ENCODE measurements at regions not wholly inside any gene's neighbourhood (a gene's known extent, or its start where the extent isn't known, plus 50 kb on each side); places are given as distances from the start of the nearest gene placed in this dataset.

DNA sequence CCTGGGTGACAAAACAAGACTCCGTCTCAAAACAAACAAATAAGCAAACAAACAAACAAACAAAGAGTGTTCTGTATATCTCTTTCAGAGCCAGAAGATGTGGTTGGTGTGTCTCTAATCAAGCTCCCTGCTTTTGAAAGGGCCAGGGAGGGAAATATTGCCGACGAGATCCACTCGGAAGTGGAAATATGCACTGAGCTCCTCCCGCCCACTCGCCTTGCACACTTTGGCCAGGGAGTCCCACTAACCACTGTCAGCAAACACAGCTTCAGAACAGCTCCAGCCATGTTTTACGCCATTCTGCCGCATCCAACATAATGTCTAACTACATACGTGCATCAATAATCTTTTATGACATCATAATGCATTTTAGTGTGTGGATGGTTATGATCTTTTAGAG lies 155.5 kb upstream of the VSTM2B start:
- Mint-ChIP-seq H3K9me3 (no peaks in the 10 kb centered on the region), H3K4me3 (no peak overlapping the region), H3K4me1 (ENCODE audit: low read depth) (no peaks in the 10 kb centered on the region), H3K36me3 (ENCODE audit: low read depth) (no peaks in the 10 kb centered on the region), H3K27ac (no peak overlapping the region), H3K27me3 (ENCODE audit: low read depth) (peaks cover 33% of the 10 kb centered on the region)
- CTCF ChIA-PET = no interaction called here
- intact Hi-C loops (cut with micrococcal nuclease) = no loop called here
- no peak for DNase-seq

DNA sequence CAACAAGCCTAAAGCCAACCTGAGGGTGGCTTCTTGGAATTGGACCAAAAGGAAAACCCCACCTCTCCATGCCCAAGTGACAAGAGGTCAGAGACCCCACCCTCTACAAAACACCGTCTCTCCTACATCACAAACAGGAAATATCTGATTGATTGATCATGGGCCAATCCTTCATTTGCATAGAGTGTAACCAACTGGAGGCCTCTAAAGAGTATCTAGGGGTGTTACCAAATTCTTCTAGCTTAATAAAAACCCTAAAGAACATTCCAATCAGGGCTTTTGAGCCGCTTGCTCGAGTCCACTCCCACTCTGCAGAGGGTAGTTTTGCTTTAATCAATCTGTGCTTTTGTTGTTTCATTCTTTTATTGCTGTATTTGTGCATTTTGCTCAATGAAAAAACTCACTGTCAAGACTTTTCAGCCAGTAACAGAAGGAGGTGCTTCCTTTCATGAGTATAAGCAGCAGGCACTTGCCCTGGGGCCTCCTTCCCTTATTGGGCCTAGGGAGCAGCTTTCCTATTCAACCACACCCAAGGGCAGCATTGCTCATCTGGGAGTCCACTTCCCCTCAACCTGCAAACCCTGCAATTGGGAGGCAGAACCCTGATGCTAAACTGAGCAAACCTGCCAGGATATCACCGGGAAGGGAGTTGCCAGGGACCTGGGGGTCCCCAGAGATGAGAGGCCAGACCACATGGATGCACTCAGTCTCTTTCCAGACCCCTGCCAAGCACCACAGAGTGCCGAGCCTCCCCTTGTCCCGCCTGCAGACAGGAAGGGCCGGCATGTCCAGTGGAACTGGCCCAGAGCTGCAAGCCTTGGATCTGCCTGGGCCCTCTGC lies 154.3 kb upstream of the VSTM2B start:
- DNase-seq = no peak
- Mint-ChIP-seq H3K9me3 (no peaks in the 10 kb centered on the region), H3K27me3 (ENCODE audit: low read depth) (peaks cover 28% of the 10 kb centered on the region), H3K36me3 (ENCODE audit: low read depth) (no peaks in the 10 kb centered on the region), H3K4me3 (no peak overlapping the region), H3K27ac (no peak overlapping the region), H3K4me1 (ENCODE audit: low read depth) (no peaks in the 10 kb centered on the region)
- CTCF ChIA-PET = no interaction called here
- intact Hi-C loops (cut with micrococcal nuclease) = no loop called here

DNA sequence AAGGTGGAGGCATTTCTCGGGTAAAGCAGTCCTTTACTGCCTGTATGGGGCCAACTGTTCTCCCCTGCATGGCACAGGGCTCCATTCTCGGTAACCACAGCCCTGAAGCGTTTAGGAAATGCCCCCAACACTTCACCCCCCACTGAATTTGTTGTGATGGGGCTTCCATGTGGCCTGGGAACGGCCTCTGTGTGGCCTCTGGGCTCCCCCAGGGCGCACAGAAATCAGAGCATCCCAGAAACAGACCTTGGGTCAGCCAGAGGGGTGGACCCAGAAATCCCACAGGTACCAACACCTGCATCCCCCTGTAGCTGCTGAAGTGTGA lies 153.7 kb upstream of the VSTM2B start:
- peaks cover 23% of the 10 kb centered on the region for H3K27me3 Mint-ChIP-seq (ENCODE audit: low read depth)
- DNase-seq = no peak
- no peaks in the 10 kb centered on the region for H3K4me1 Mint-ChIP-seq (ENCODE audit: low read depth)
- H3K36me3 Mint-ChIP-seq (ENCODE audit: low read depth) = no peaks in the 10 kb centered on the region
- no peak overlapping the region for H3K27ac Mint-ChIP-seq
- intact Hi-C loops (cut with micrococcal nuclease) = no loop called here
- no peaks in the 10 kb centered on the region for H3K9me3 Mint-ChIP-seq
- CTCF ChIA-PET = no interaction called here
- no peak overlapping the region for H3K4me3 Mint-ChIP-seq

DNA sequence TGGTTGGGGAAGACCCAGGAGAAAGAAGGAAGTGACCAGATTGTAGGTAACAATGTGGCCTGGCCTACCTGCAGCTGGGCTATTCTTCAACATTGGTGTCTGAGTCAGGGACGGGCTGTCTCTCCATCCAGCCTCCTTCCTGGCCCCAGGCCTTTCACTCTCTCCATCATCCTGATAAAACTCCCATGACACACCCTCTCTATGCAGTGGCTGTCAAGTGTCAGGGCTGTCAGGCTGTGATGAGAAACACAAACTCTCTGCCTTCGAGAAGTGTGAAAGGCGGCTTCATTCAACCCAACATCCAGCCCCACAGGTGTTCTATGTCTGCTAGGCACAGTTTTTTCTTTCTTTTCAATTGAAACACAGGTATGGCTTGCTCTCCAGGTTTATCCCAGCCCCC lies 153.3 kb upstream of the VSTM2B start:
- CTCF ChIA-PET = no interaction called here
- H3K9me3 Mint-ChIP-seq = no peaks in the 10 kb centered on the region
- H3K27ac Mint-ChIP-seq = no peak overlapping the region
- no peaks in the 10 kb centered on the region for H3K4me1 Mint-ChIP-seq (ENCODE audit: low read depth)
- intact Hi-C loops (cut with micrococcal nuclease) = no loop called here
- peaks cover 22% of the 10 kb centered on the region for H3K27me3 Mint-ChIP-seq (ENCODE audit: low read depth)
- H3K4me3 Mint-ChIP-seq = no peak overlapping the region
- H3K36me3 Mint-ChIP-seq (ENCODE audit: low read depth) = no peaks in the 10 kb centered on the region
- DNase-seq = no peak

DNA sequence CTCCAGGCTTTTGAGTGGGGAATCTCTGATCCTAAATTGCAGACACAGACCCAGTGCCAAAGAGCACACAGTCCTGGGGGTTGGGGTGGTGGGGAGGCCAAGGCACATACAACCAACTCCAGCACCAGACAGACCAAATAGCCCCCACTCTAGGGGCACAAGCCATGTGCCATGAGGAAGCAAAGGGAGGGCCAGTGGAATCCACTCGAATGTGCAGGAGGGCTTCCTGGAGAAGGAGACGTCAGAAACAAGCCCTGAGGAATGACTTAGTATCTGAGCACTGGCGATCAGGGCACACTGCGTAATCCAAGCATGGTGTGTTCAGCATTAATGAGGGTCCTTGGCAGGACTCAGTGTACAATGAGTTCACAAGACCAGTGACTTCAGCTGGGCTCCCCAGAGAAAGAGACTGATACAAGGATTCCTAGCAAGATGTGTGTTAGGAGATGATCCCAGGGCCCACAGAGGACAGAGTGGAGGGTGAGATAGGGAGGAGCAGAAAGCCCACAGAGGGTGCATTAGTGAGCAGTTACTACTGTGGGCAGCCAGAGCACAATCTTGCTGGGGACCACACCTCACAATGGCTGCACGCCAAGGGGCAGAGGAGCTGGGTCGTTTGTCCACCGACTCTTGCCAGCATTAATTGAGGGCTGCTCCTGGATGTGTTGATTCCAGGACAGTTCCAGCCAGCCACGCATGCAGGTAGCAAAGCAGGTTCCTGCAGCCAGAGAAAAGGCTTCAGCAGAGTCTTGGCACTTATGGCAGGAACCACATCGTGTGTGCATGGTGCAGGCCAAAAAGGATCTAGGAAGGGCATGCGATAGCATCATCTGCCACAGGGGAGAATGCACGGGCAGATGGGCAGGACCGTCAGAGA lies 152.6 kb upstream of the VSTM2B start:
- no peak overlapping the region for H3K4me3 Mint-ChIP-seq
- H3K4me1 Mint-ChIP-seq (ENCODE audit: low read depth) = no peaks in the 10 kb centered on the region
- H3K36me3 Mint-ChIP-seq (ENCODE audit: low read depth) = no peaks in the 10 kb centered on the region
- H3K27ac Mint-ChIP-seq = no peak overlapping the region
- intact Hi-C loops (cut with micrococcal nuclease) = no loop called here
- peaks cover 17% of the 10 kb centered on the region for H3K27me3 Mint-ChIP-seq (ENCODE audit: low read depth)
- DNase-seq = no peak
- no peaks in the 10 kb centered on the region for H3K9me3 Mint-ChIP-seq
- CTCF ChIA-PET = no interaction called here

DNA sequence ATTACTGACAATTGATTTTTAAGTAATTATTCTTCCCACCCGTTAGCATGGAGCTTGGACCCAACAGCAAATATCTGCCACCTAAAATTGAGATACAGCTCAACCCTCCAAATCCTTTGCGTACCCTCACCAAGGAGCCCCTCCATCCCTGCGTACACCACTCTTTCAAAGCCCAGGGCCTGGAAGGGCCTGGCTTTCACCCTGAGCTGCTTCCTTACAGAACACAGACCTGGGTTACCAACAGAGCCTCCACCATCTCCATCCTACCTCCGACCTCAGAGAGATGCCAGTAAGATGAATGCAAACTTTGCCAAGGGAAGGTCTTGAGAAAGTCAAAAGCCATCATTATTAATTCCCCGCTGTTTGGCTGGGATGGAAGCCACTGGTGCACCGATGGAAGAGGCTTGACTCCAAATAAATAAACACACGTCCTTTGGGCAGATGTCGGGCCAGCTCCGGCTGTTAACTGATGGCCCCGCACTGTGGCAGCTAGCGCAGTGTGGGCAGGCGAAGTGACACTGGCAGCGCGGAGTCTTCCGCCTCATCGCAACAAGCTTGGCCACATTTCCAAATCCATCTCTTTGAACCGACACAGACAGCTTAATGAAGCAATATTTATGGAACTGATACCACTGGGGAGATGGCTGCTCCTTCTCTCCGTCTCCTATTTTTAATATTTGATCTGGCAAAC lies 150.2 kb upstream of the VSTM2B start:
- no peak for DNase-seq
- Mint-ChIP-seq H3K27me3 (ENCODE audit: low read depth) (peaks cover 13% of the 10 kb centered on the region), H3K36me3 (ENCODE audit: low read depth) (no peaks in the 10 kb centered on the region), H3K4me1 (ENCODE audit: low read depth) (no peaks in the 10 kb centered on the region), H3K9me3 (no peaks in the 10 kb centered on the region), H3K27ac (no peak overlapping the region), H3K4me3 (no peak overlapping the region)
- CTCF ChIA-PET = no interaction called here
- intact Hi-C loops (cut with micrococcal nuclease) = no loop called here

DNA sequence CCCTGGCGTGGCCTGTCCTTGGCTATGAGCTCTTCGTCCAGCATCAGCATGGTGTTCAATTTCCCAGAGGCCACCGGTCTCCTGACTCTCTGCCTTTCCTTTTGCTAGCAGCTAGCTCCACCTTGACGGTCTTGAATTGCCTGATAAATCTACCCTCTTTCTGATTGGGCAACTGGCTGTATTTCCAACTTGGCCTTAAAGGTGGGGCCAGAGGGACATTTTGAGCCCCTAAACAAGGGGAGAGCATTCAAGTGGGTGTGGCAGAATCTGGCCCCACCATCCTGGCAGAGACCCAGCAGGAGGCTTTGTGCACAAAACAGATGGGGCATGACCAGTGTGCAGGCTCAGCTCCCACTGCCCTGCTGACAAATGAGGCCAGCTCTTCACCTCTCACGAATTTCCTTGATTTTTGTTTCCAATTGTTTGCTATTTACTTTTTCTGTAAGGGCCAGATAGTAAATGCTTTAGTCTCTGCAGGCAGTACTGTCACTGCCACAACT lies 148.9 kb upstream of the VSTM2B start:
- Mint-ChIP-seq H3K4me1 (ENCODE audit: low read depth) (no peaks in the 10 kb centered on the region), H3K27ac (no peak overlapping the region), H3K9me3 (no peaks in the 10 kb centered on the region), H3K36me3 (ENCODE audit: low read depth) (no peaks in the 10 kb centered on the region), H3K27me3 (ENCODE audit: low read depth) (peaks cover 14% of the 10 kb centered on the region), H3K4me3 (no peak overlapping the region)
- CTCF ChIA-PET = no interaction called here
- intact Hi-C loops (cut with micrococcal nuclease) = no loop called here
- no peak for DNase-seq

DNA sequence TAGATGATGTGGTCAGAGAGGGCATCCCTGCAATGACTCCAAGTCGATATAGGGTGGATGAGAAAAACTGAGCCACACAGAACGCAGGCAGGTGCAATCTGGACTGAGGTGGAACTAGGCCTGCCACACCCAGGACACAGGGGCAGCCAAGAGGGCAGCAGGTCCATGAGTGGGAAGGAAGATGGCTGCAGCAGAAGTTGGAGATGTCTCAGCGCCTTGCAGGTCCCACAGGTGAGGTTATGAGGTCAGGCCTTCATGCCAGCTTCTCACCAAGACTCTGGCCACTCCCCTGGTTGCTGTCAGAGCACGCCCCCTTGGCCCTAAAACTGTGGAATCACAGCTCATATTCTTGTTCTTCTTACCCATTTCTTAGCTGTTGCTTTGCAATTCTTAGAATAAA lies 147.7 kb upstream of the VSTM2B start:
- CTCF ChIA-PET = no interaction called here
- DNase-seq = no peak

DNA sequence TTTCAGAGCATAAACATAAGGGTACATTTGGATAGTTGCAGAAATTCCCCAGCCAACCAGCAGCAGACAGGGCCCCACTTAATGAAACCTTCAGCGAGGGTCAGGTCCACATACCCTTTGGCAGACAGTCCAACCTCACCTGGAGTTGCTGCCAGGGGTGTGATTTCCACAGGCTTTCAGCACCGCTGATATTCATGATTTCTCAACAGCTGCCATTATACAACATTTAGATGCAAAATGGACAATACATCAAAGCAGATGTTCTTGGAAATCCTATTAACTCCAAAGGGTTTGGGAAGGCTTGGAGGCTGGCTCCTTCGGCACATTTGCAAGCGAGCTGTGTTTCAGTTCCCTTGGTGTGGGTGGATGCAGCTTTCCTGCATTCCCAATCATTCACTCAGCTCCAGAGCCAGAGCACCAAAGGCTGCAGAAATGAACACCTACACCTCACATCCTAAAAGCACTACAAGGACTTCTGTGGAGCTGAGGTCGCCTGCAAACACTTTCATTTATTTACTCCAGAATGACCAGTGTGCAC lies 147.2 kb upstream of the VSTM2B start:
- DNase-seq = no peak
- H3K9me3 Mint-ChIP-seq = no peaks in the 10 kb centered on the region
- no peaks in the 10 kb centered on the region for H3K36me3 Mint-ChIP-seq (ENCODE audit: low read depth)
- intact Hi-C loops (cut with micrococcal nuclease) = no loop called here
- CTCF ChIA-PET = no interaction called here
- no peak overlapping the region for H3K4me3 Mint-ChIP-seq
- no peaks in the 10 kb centered on the region for H3K4me1 Mint-ChIP-seq (ENCODE audit: low read depth)
- H3K27me3 Mint-ChIP-seq (ENCODE audit: low read depth) = peaks cover 14% of the 10 kb centered on the region
- no peak overlapping the region for H3K27ac Mint-ChIP-seq

More for the DNA sequence above, 147.7 kb upstream of the VSTM2B start:
- Mint-ChIP-seq H3K4me1 (ENCODE audit: low read depth) (no peaks in the 10 kb centered on the region), H3K27ac (no peak overlapping the region), H3K9me3 (no peaks in the 10 kb centered on the region), H3K4me3 (no peak overlapping the region), H3K27me3 (ENCODE audit: low read depth) (peaks cover 14% of the 10 kb centered on the region), H3K36me3 (ENCODE audit: low read depth) (no peaks in the 10 kb centered on the region)
- intact Hi-C loops (cut with micrococcal nuclease) = no loop called here

DNA sequence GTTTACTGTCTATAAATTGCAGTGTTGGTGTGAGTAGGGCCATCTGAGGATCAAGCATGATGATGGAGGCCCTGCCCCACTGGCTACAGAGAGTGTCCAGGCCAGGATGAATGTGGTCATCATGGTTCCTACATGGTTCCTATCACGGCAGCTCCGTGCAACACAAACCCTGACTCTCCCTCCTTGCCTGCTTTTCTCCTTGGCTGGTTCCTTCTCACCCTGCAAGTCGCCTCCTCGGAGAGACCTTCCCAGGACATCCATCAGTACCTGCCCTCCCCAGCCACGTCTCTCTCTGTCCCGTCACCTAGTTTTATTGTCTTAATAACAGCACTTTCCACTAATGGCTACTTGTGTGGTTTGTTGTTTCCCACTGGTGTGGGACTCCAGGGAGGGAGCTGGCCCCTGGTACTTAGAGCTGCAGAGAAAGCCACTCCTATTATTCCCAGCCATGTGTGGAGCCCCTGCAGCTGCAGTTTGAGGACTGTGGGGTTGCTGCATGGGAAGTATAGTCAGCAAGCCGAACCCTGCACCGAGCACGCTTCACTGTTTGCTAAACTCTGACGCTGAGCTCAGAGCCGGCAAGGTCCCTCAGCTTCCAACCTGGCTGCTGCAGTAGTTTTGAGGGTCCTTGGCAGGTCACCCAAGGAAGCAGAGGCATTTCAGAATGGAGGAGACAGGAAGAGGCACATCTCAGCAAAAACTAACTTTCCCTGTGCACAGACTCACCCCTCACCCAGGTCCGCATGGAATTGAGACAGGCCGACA lies 146.4 kb upstream of the VSTM2B start:
- CTCF ChIA-PET = no interaction called here
- H3K4me3 Mint-ChIP-seq = no peak overlapping the region
- DNase-seq = no peak
- intact Hi-C loops (cut with micrococcal nuclease) = no loop called here
- H3K27ac Mint-ChIP-seq = no peak overlapping the region
- no peaks in the 10 kb centered on the region for H3K9me3 Mint-ChIP-seq
- H3K36me3 Mint-ChIP-seq (ENCODE audit: low read depth) = no peaks in the 10 kb centered on the region
- peaks cover 9% of the 10 kb centered on the region for H3K27me3 Mint-ChIP-seq (ENCODE audit: low read depth)
- no peaks in the 10 kb centered on the region for H3K4me1 Mint-ChIP-seq (ENCODE audit: low read depth)

DNA sequence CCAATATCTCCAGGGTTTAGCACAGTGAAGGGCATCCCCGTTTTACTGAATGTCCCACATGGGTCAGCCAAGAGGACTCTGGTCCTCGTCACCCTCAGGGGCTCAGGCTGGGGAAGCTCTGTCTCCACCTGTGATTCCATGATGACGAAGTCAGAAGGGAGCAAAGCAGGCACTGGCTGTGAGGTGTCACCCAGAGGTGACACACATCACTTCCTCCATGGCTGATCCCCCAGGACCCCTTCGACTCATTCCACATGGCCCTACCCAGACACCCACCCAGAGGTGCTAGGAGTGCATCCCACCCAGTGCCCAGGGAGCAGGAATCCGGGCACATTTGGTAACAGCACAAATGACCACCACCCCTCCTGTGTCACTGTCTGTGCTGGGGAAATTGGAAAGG lies 145.2 kb upstream of the VSTM2B start:
- Mint-ChIP-seq H3K36me3 (ENCODE audit: low read depth) (no peaks in the 10 kb centered on the region), H3K9me3 (no peaks in the 10 kb centered on the region), H3K27me3 (ENCODE audit: low read depth) (peaks cover 5% of the 10 kb centered on the region), H3K27ac (no peak overlapping the region), H3K4me3 (no peak overlapping the region), H3K4me1 (ENCODE audit: low read depth) (no peaks in the 10 kb centered on the region)
- intact Hi-C loops (cut with micrococcal nuclease) = no loop called here
- no peak for DNase-seq
- CTCF ChIA-PET = no interaction called here
